ENCODE measurements at regions not wholly inside any gene's neighbourhood (a gene's known extent, or its start where the extent isn't known, plus 50 kb on each side); places are given as distances from the start of the nearest gene placed in this dataset.
"Not testable (repeated sequence)": the region's sequence is repeated elsewhere in the genome, so short reads cannot be mapped to it uniquely, and the experiment has no call there.

GRCh38 chr10:33056828-33057596 is 99.0 kb upstream of the ITGB1 start:
- WGBS = 83% methylated on average over 4 of the region's 4 CpGs

GRCh38 chr10:33055625-33056024 is 97.6 kb upstream of the ITGB1 start:
- DNase-seq (ENCODE audit: low spot score in 2 of 2) = no peak
- no peak overlapping the region for H3K27ac ChIP-seq
- H3K9me3 ChIP-seq = no peaks in the 10 kb centered on the region
- no peaks in the 10 kb centered on the region for H3K4me1 ChIP-seq
- H3K36me3 ChIP-seq = no peaks in the 10 kb centered on the region
- TF ChIP-seq POLR2AphosphoS5 (IDR thresholded peaks at IDR 0.05) (no peak), CTCF (IDR thresholded peaks at IDR 0.05) (no peak), POLR2A (IDR thresholded peaks at IDR 0.05) (no peak), EP300 (IDR thresholded peaks at IDR 0.05) (no peak)
- H3K27me3 ChIP-seq = no peaks in the 10 kb centered on the region
- no peak overlapping the region for H3K4me3 ChIP-seq

More at GRCh38 chr10:33056828-33057596, 99.0 kb upstream of the ITGB1 start:
- no peaks in the 10 kb centered on the region for H3K4me1 ChIP-seq
- DNase-seq (ENCODE audit: low spot score in 2 of 2) = no peak
- H3K27ac ChIP-seq = no peak overlapping the region
- no peaks in the 10 kb centered on the region for H3K36me3 ChIP-seq
- no peak overlapping the region for H3K4me3 ChIP-seq
- TF ChIP-seq POLR2A (IDR thresholded peaks at IDR 0.05) (no peak), POLR2AphosphoS5 (IDR thresholded peaks at IDR 0.05) (no peak)
- no peaks in the 10 kb centered on the region for H3K9me3 ChIP-seq
- no peaks in the 10 kb centered on the region for H3K27me3 ChIP-seq

- H3K27ac ChIP-seq = no peak overlapping the region
- no peaks in the 10 kb centered on the region for H3K4me1 ChIP-seq
- no peak overlapping the region for H3K4me3 ChIP-seq
- H3K36me3 ChIP-seq = no peaks in the 10 kb centered on the region
- no peaks in the 10 kb centered on the region for H3K9me3 ChIP-seq
- DNase-seq (ENCODE audit: low spot score in 2 of 2) = no peak
- TF ChIP-seq EP300 (IDR thresholded peaks at IDR 0.05) (no peak), POLR2A (IDR thresholded peaks at IDR 0.05) (no peak), POLR2AphosphoS5 (IDR thresholded peaks at IDR 0.05) (no peak)
- H3K27me3 ChIP-seq = no peaks in the 10 kb centered on the region
- WGBS = 84% methylated on average over 9 of the region's 9 CpGs
Measured at GRCh38 chr10:33052915-33053810, 95.1 kb upstream of the ITGB1 start.

- Histone ChIP-seq H3K4me3 (no peak overlapping the region), H3K27ac (no peak overlapping the region), H3K36me3 (no peaks in the 10 kb centered on the region), H3K4me1 (no peaks in the 10 kb centered on the region), H3K27me3 (no peaks in the 10 kb centered on the region), H3K9me3 (no peaks in the 10 kb centered on the region)
- WGBS = 91% methylated on average over 7 of the region's 7 CpGs
- no peak for TF ChIP-seq POLR2AphosphoS5 (IDR thresholded peaks at IDR 0.05)
- DNase-seq (ENCODE audit: low spot score in 2 of 2) = no peak
Measured at GRCh38 chr10:33052263-33052875, 94.3 kb upstream of the ITGB1 start.

- not testable (repeated sequence) for H3K27ac ChIP-seq; DNase-seq (ENCODE audit: low spot score in 2 of 2); H3K4me1 ChIP-seq; H3K4me3 ChIP-seq; H3K36me3 ChIP-seq; H3K27me3 ChIP-seq; H3K9me3 ChIP-seq
- 92% methylated on average over 33 of the region's 33 CpGs for WGBS
Measured at GRCh38 chr10:33049963-33050920, 92.2 kb upstream of the ITGB1 start.

GRCh38 chr10:33048223-33048622 is 90.2 kb upstream of the ITGB1 start:
- TF ChIP-seq POLR2AphosphoS5 (IDR thresholded peaks at IDR 0.05) = no peak
- TF ChIP-seq EP300 (IDR thresholded peaks at IDR 0.05) = no peak
- no peak for TF ChIP-seq POLR2A (IDR thresholded peaks at IDR 0.05)
- TF ChIP-seq CTCF (IDR thresholded peaks at IDR 0.05) = no peak
- 97% methylated on average over 4 of the region's 5 CpGs for WGBS
- no peak overlapping the region for H3K4me3 ChIP-seq
- H3K36me3 ChIP-seq = no peaks in the 10 kb centered on the region
- no peak overlapping the region for H3K27ac ChIP-seq
- H3K9me3 ChIP-seq = no peaks in the 10 kb centered on the region
- H3K4me1 ChIP-seq = no peaks in the 10 kb centered on the region
- H3K27me3 ChIP-seq = no peaks in the 10 kb centered on the region
- no peak for DNase-seq (ENCODE audit: low spot score in 2 of 2)
